ENCODE measurements at regions not wholly inside any gene's neighbourhood (a gene's known extent, or its start where the extent isn't known, plus 50 kb on each side); places are given as distances from the start of the nearest gene placed in this dataset.

GRCh38 chr18:40108596-40108995, 1846.4 kb upstream of the PIK3C3 start:
- intact Hi-C loops (cut with DNase I; ENCODE audit: low total_unique reads), result no loop called here
- H3K27ac ChIP-seq, result no peak overlapping the region
- no peaks in the 10 kb centered on the region for H3K27me3 ChIP-seq
- H3K4me3 ChIP-seq, result no peak overlapping the region
- H3K36me3 ChIP-seq (ENCODE audit: low read depth, missing control alignments), result no peaks in the 10 kb centered on the region
- TF ChIP-seq POLR2A (IDR thresholded peaks at IDR 0.05) (no peak), CTCF (IDR thresholded peaks at IDR 0.05) (no peak)
- H3K4me1 ChIP-seq, result no peaks in the 10 kb centered on the region
- 82 to 84% methylated on average over 5 of the region's 5 CpGs for WGBS, 2 donors
- no peaks in the 10 kb centered on the region for H3K9me3 ChIP-seq
- DNase-seq, result no peak

- no peak overlapping the region for H3K27ac ChIP-seq
- no peaks in the 10 kb centered on the region for H3K27me3 ChIP-seq
- intact Hi-C loops (cut with DNase I; ENCODE audit: low total_unique reads), result no loop called here
Measured at GRCh38 chr18:40102903-40103302, 1852.1 kb upstream of the PIK3C3 start.

GRCh38 chr18:40099641-40100040, 1855.4 kb upstream of the PIK3C3 start:
- no peaks in the 10 kb centered on the region for H3K27me3 ChIP-seq
- H3K4me1 ChIP-seq, result no peaks in the 10 kb centered on the region
- no peak for DNase-seq
- no peaks in the 10 kb centered on the region for H3K36me3 ChIP-seq (ENCODE audit: low read depth, missing control alignments)
- intact Hi-C loops (cut with DNase I; ENCODE audit: low total_unique reads), result no loop called here
- TF ChIP-seq POLR2A (IDR thresholded peaks at IDR 0.05), result no peak
- no peaks in the 10 kb centered on the region for H3K9me3 ChIP-seq
- no peak overlapping the region for H3K4me3 ChIP-seq
- 74% methylated on average over 2 of the region's 2 CpGs for WGBS, 2 donors
- H3K27ac ChIP-seq, result no peak overlapping the region

More at GRCh38 chr18:40102903-40103302, 1852.1 kb upstream of the PIK3C3 start:
- Histone ChIP-seq H3K4me1 (no peaks in the 10 kb centered on the region), H3K4me3 (no peak overlapping the region), H3K9me3 (no peaks in the 10 kb centered on the region), H3K36me3 (ENCODE audit: low read depth, missing control alignments) (no peaks in the 10 kb centered on the region)
- DNase-seq, result no peak
- TF ChIP-seq POLR2A (IDR thresholded peaks at IDR 0.05) (no peak), CTCF (IDR thresholded peaks at IDR 0.05) (no peak)

GRCh38 chr18:40096675-40097074, 1858.4 kb upstream of the PIK3C3 start:
- TF ChIP-seq POLR2A (IDR thresholded peaks at IDR 0.05) (no peak), CTCF (IDR thresholded peaks at IDR 0.05) (no peak)
- Histone ChIP-seq H3K4me3 (no peak overlapping the region), H3K9me3 (no peaks in the 10 kb centered on the region), H3K27ac (no peak overlapping the region), H3K36me3 (ENCODE audit: low read depth, missing control alignments) (no peaks in the 10 kb centered on the region), H3K27me3 (no peaks in the 10 kb centered on the region), H3K4me1 (no peaks in the 10 kb centered on the region)
- DNase-seq, result no peak
- intact Hi-C loops (cut with DNase I; ENCODE audit: low total_unique reads), result no loop called here
- 77 to 81% methylated on average over 3 of the region's 3 CpGs for WGBS, 2 donors

GRCh38 chr18:40094441-40094840, 1860.6 kb upstream of the PIK3C3 start:
- no peak overlapping the region for H3K27ac ChIP-seq
- TF ChIP-seq CTCF (IDR thresholded peaks at IDR 0.05) (no peak), POLR2A (IDR thresholded peaks at IDR 0.05) (no peak)
- no peak for DNase-seq
- no peaks in the 10 kb centered on the region for H3K9me3 ChIP-seq
- H3K27me3 ChIP-seq, result no peaks in the 10 kb centered on the region
- intact Hi-C loops (cut with DNase I; ENCODE audit: low total_unique reads), result no loop called here
- no peaks in the 10 kb centered on the region for H3K4me1 ChIP-seq
- H3K36me3 ChIP-seq (ENCODE audit: low read depth, missing control alignments), result no peaks in the 10 kb centered on the region
- WGBS, 2 donors, result 73 to 77% methylated on average over 2 of the region's 2 CpGs
- no peak overlapping the region for H3K4me3 ChIP-seq

Measured in testis (tissue), 2 donors.